IPS-18a (cell line): ENCODE measurements at regions not wholly inside any gene's neighbourhood (a gene's known extent, or its start where the extent isn't known, plus 50 kb on each side); places are given as distances from the start of the nearest gene placed in this dataset.

Experiments
- H3K27ac ChIP-seq: one replicate; pipeline ENCODE4 v1.5.1; 2013; ENCODE audit warnings: low read length
- H3K27me3 ChIP-seq: one replicate; pipeline ENCODE4 v1.6.1; 2013; ENCODE audit warnings: mild to moderate bottlenecking, low read length; ENCODE audit not compliant: control insufficient read depth, insufficient read depth
- H3K36me3 ChIP-seq: one replicate; pipeline ENCODE4 v1.6.1; 2013; ENCODE audit warnings: low read depth, low read length; ENCODE audit not compliant: control insufficient read depth
- H3K4me1 ChIP-seq: one replicate; pipeline ENCODE4 v1.6.1; 2013; ENCODE audit warnings: low read depth, low read length; ENCODE audit not compliant: control insufficient read depth
- H3K4me3 ChIP-seq: one replicate; pipeline ENCODE4 v1.5.1; 2013; ENCODE audit warnings: low read length
- H3K9ac ChIP-seq: one replicate; pipeline ENCODE4 v1.6.1; 2013; ENCODE audit warnings: mild to moderate bottlenecking, low read length, moderate library complexity
- H3K9me3 ChIP-seq: one replicate; pipeline ENCODE4 v1.6.1; 2013; ENCODE audit warnings: low read depth, low read length; ENCODE audit not compliant: control insufficient read depth

DNA sequence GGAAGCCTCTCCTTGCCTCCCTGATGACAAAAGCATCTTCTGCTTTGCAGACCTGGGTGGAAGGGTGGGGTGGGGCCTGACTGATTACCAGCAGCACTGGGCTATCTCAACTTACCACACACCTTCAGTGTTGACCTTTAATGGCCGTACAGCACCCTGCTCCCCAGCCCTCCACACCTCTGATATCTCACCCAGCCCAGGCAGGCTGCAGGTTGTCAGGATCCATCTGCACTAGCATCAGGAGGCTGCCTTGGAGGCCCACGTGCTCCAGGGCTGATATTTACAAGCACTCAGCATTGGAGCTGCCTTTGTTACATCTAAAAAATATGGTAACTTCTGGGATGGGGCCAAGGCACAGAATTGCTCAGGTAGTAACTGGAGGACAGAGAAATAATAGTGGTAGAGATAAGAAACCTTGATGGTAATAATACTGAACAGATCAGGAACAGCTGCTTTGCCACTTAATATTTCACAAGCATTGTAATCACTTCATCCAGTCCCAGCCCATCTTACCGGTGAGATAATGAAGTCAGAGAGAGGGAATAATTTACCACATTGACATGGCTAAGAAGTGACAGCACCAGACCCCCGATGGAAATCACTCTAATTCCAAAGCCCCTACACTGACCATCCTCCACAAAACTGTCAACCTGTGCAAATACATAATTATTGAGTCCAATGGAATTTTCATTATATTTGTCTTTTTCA is 125.2 kb upstream of the RFLNA start:
- no peak overlapping the region for H3K4me3 ChIP-seq
- no peaks in the 10 kb centered on the region for H3K27me3 ChIP-seq
- no peak overlapping the region for H3K9ac ChIP-seq
- H3K4me1 ChIP-seq: no peaks in the 10 kb centered on the region
- no peak overlapping the region for H3K27ac ChIP-seq
- H3K9me3 ChIP-seq: no peaks in the 10 kb centered on the region
- no peaks in the 10 kb centered on the region for H3K36me3 ChIP-seq

DNA sequence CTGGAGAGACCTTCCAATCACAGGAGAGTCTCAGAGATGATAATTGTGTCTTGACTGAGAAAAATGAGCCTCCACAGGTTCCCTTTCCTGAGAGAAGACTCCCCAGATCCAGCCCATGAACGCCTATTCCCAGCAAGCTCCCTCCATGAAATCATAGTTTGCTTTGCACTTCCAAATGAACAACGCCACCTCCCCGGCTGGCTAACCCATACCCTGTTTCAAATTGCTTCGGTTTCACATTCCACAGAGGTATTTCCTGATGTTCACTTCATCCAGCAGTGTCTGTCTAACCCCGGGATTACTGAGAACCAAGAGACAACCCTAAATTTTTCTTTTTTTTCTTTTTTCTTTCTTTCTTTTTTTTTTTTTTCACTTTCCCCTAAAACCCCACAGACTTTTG is 124.1 kb upstream of the RFLNA start:
- H3K27ac ChIP-seq: no peak overlapping the region
- H3K9me3 ChIP-seq: no peaks in the 10 kb centered on the region
- no peaks in the 10 kb centered on the region for H3K27me3 ChIP-seq
- no peaks in the 10 kb centered on the region for H3K4me1 ChIP-seq
- no peak overlapping the region for H3K9ac ChIP-seq
- H3K36me3 ChIP-seq: no peaks in the 10 kb centered on the region
- no peak overlapping the region for H3K4me3 ChIP-seq

DNA sequence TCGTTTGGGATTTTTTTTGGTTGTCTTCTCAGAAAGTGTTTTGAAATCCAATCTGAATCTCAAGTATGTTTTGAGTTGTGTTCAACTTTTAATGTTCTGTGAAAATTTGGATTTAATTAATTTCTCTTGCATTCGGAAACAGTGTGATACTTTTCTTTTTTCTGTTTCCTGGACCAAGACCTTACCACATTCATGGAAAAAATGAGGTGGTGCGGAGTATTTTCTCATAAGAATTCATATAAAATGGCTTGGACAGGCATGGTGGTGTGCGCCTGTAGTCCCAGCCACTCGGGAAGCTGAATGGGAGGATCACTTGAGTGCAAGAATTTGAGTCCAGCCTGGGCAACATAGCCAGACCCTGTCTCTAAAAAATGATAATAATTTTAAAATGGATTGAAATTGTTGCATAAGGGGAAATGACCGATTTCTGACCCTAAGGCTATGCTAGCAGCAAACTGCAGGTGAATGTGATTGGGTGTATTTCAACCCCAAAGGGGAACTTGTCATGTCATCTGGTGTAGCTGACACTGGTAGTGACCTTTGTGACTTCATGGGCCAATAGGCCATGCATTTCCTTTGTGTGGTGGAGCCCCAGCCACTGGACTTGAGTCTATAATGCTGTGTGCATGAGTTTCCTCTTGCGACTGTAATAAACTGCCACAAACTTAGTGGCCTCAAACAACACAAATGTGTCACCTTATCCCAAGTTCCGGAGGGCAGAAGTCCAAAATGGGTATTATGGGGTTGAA is 123.5 kb upstream of the RFLNA start:
- H3K36me3 ChIP-seq: no peaks in the 10 kb centered on the region
- H3K27ac ChIP-seq: no peak overlapping the region
- no peaks in the 10 kb centered on the region for H3K4me1 ChIP-seq
- no peak overlapping the region for H3K4me3 ChIP-seq
- no peaks in the 10 kb centered on the region for H3K9me3 ChIP-seq
- no peaks in the 10 kb centered on the region for H3K27me3 ChIP-seq
- no peak overlapping the region for H3K9ac ChIP-seq

DNA sequence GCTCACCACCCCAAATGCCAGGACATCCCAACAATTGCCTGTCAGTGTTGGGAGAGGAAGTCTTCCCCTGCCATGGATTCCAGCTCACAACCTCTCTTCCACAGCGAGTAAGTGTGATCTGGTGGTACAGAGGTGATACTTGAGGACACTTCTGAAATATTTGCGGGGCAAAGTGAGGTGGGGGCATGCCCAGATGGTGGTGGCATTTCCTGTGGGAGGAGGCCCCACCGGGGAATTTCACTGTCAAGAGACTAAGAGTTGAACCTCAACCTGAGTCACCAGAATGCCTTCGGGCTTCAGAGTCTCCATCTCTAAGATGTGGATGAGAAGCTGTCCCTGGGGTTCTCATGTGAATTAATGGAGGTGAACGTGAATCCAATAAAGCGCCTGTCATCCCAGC is 122.3 kb upstream of the RFLNA start:
- Histone ChIP-seq H3K27me3 (no peaks in the 10 kb centered on the region), H3K9me3 (no peaks in the 10 kb centered on the region), H3K36me3 (no peaks in the 10 kb centered on the region), H3K4me1 (peaks cover 4% of the 10 kb centered on the region), H3K4me3 (no peak overlapping the region), H3K9ac (no peak overlapping the region), H3K27ac (no peak overlapping the region)

DNA sequence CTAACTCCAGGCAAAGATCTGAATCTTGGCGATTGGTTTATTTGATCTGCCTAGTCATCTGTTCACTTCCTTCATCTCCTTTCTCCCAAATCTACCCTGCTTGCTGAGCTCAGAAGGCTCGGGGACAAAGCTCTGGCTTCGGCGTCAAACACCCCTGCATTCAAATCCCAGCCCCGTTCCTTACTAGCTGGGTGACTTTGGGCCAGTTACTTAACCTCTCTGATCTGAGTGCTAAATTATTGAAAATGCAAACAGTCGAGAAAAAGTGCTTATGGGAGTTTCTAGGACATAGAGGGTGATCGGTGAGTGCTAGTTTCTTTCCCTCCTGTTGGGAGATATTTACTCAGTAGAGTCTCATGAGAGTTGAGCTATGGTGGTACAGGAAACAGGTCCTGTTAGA is 121.2 kb upstream of the RFLNA start:
- Histone ChIP-seq H3K36me3 (no peaks in the 10 kb centered on the region), H3K27me3 (no peaks in the 10 kb centered on the region), H3K4me1 (peaks cover 7% of the 10 kb centered on the region), H3K4me3 (no peak overlapping the region), H3K9me3 (no peaks in the 10 kb centered on the region), H3K9ac (no peak overlapping the region), H3K27ac (no peak overlapping the region)

DNA sequence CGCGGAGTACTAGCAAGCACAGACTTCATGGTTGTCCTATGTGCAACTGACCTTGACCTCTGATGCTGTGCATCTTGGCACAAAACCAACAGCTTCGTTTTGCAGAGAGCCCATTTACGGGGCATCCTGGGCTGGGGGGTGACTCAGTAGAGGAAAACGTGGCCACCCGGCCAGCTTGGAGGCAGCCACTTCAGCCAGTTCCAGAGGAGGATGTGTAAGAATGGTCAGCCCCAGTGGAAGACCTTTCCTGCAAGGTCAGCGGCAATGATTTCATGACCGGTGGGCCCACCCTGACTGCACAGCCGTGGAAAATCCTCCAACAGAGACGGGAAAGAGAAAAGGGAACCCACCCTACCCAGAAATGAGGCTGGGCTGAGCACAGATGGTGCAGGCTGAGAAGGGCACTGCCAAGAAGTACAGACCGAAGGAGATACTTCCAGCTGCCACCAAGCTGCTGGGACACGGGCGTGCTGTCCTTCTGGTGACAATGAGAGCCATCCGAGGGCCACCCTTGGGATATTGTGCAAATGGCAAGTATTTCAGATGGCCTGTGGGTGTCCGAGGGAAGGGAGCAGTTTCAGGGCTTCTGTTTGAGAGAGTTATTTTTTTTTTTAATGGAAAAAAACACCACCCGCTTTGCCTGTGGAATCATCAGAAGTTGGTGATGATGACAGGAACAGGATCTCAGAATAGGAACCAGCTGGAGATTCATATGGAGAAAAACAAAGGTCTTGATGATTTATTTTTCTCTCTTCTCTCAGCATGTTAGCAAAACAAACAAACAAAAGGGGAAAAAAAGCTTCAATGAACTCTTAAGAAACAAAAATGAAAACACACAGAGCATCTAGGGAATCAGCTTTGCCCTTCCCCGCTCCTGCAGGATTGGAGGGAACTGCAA is 120.2 kb upstream of the RFLNA start:
- Histone ChIP-seq H3K4me3 (no peak overlapping the region), H3K4me1 (peaks cover 7% of the 10 kb centered on the region), H3K27ac (no peak overlapping the region), H3K9me3 (no peaks in the 10 kb centered on the region), H3K36me3 (no peaks in the 10 kb centered on the region), H3K9ac (no peak overlapping the region), H3K27me3 (no peaks in the 10 kb centered on the region)

DNA sequence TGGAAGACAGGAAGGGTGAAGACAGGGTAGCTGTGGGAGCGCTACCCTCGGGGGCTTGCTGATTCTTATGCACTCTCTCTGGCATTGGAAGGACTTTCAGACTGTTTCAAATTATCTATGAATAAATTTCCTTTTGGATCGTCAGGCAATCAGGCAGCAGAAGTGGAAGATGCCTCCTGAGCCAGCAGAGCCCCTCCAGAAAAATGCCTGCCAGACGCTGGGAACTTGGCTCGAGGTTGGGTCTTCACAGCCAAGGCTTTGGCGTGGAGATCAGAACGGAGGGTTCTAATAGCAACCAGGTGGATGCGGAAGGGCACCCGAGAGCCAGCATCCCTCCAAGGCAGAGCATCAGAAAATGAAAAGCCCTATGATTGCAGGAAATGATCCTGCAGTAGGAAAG is 119.2 kb upstream of the RFLNA start:
- no peak overlapping the region for H3K9ac ChIP-seq
- no peak overlapping the region for H3K4me3 ChIP-seq
- H3K4me1 ChIP-seq: peaks cover 7% of the 10 kb centered on the region
- H3K27me3 ChIP-seq: no peaks in the 10 kb centered on the region
- no peak overlapping the region for H3K27ac ChIP-seq
- no peaks in the 10 kb centered on the region for H3K36me3 ChIP-seq
- no peaks in the 10 kb centered on the region for H3K9me3 ChIP-seq

DNA sequence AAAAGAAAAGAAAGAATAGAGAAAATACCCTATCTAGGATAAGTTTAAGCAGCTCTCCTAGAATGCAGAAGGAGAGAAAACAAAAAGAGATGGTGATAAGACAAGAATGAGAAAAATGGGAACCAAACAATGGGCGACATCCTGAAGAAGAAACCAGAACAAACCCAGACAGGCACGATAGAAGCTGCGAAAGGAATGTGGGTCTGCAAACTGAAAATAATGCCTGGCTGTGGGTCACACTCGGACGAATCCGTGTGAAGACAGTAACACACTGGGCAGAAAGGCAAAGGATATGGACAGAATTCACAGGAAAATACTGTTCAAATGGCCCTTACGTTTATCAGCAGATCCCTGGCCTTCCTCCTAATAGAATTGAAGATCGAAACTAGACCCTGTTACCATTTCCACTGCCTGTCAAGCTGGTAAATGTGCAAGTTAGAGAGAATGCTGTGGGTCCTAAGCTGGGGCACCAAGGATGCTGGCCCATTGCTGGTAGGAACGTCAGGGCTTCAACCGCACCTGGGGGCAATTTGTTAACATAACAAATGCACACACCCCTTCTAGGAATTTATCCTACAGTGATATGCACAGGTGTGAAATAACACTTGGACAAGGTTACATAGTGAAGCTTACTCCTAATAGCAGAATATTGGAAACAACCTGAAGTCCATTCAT is 117.5 kb upstream of the RFLNA start:
- Histone ChIP-seq H3K36me3 (no peaks in the 10 kb centered on the region), H3K9me3 (no peaks in the 10 kb centered on the region), H3K9ac (no peak overlapping the region), H3K4me1 (peaks cover 9% of the 10 kb centered on the region), H3K27ac (no peak overlapping the region), H3K4me3 (no peak overlapping the region), H3K27me3 (no peaks in the 10 kb centered on the region)

DNA sequence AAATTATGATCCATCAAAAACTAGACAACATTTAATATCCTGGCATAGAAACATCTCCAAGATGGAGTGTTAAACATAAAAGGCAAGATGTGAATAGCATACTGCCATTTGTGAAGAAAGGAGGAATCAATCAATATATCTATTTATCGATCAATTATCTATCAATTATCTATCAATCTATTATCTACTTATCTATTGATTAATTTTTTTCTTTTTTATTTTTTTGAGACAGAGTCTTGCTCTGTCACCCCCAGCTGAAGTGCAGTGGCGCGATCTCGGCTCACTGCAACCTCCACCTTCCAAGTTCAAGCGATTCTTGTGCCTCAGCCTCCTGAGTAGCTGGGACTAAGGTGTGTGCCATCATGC is 117.0 kb upstream of the RFLNA start:
- no peaks in the 10 kb centered on the region for H3K27me3 ChIP-seq
- no peak overlapping the region for H3K9ac ChIP-seq
- no peak overlapping the region for H3K4me3 ChIP-seq
- no peak overlapping the region for H3K27ac ChIP-seq
- H3K36me3 ChIP-seq: no peaks in the 10 kb centered on the region
- peaks cover 9% of the 10 kb centered on the region for H3K4me1 ChIP-seq
- H3K9me3 ChIP-seq: no peaks in the 10 kb centered on the region

DNA sequence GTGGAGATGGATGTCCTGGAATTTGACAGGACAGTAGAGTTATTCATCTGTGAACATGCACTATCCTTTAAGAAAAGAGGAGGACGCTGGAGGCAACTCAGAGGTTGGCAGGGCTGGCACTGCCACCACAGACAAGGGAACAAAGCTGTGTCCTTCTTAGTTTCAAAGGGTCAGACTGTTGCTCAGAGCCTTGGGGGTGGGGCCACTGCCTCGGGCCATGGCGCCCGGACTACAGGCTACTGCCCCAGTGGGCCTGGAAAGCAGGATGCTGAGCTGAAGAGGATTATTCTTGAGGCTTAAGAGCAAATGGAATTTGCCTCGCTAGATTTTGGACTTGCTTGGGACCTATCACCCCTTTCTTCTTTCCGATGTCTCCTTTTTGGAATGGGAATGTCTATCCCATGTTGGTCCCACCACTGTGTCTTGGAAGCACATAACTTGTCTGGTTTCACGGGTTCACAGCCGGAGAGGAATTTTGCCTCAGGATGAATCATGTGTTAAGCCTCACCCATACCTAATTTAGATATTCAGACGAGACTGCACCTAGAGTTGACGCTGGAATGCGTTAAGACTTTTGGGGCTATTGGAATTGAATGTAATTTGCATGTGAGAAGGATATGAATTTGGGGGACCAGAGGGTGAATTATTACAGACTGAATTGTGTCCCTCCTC is 114.8 kb upstream of the RFLNA start:
- Histone ChIP-seq H3K4me1 (peaks cover 9% of the 10 kb centered on the region), H3K27ac (no peak overlapping the region), H3K36me3 (no peaks in the 10 kb centered on the region), H3K9ac (no peak overlapping the region), H3K4me3 (no peak overlapping the region), H3K27me3 (no peaks in the 10 kb centered on the region), H3K9me3 (no peaks in the 10 kb centered on the region)

DNA sequence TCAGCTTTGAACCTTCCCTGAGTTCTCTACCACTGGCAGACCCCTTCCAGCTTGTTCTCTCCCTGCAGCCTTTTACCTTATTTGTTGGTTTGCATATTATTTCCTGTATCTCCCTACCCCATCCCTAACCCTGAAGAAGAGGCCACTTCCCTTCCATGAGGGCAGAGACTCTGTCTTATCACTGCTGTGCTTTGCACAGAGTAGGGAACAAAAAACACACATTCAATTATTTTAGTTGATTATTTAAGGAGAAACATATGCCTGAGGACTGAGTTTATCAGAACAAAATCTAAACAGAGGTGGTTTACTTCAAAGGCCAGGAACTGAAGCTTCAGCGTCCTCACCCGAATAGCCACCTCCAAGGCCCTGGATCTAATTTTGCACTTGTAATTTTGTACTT is 111.7 kb upstream of the RFLNA start:
- no peak overlapping the region for H3K27ac ChIP-seq
- no peaks in the 10 kb centered on the region for H3K27me3 ChIP-seq

More for the DNA sequence above, 111.7 kb upstream of the RFLNA start:
- H3K9ac ChIP-seq: no peak overlapping the region
- no peak overlapping the region for H3K4me3 ChIP-seq
- H3K9me3 ChIP-seq: no peaks in the 10 kb centered on the region
- peaks cover 8% of the 10 kb centered on the region for H3K4me1 ChIP-seq
- no peaks in the 10 kb centered on the region for H3K36me3 ChIP-seq
